ENCODE measurements at regions not wholly inside any gene's neighbourhood (a gene's known extent, or its start where the extent isn't known, plus 50 kb on each side); places are given as distances from the start of the nearest gene placed in this dataset.
"Not testable (repeated sequence)": the region's sequence is repeated elsewhere in the genome, so short reads cannot be mapped to it uniquely, and the experiment has no call there.

DNA sequence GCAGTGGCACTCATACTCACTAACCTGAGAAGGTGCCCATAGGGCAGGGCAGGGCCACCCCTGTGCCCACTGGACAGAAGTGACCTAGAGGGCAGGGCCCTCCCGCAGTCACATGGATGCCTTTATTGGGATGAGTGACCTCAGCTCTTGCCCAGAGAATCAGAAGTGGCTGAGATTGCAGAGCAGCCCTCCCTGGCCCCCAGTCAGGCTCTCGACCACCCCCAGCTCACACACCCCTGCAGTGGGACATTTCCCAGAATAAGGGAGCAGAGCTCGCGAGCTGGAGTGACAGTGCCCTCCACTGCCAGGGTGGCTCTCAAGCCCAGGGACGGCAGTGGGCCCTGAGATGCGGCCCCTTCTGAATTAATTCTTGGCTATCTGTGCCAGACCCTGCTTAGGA is 84.7 kb downstream of the MALL start:
- intact Hi-C loops (cut with DNase I); H3K36me3 ChIP-seq; H3K27ac ChIP-seq; H3K4me1 ChIP-seq; H3K27me3 ChIP-seq; H3K9me3 ChIP-seq; H3K4me3 ChIP-seq; ATAC-seq: not testable (repeated sequence)
- DNase-seq: peak in 1 of 4 donors; percentile 9

DNA sequence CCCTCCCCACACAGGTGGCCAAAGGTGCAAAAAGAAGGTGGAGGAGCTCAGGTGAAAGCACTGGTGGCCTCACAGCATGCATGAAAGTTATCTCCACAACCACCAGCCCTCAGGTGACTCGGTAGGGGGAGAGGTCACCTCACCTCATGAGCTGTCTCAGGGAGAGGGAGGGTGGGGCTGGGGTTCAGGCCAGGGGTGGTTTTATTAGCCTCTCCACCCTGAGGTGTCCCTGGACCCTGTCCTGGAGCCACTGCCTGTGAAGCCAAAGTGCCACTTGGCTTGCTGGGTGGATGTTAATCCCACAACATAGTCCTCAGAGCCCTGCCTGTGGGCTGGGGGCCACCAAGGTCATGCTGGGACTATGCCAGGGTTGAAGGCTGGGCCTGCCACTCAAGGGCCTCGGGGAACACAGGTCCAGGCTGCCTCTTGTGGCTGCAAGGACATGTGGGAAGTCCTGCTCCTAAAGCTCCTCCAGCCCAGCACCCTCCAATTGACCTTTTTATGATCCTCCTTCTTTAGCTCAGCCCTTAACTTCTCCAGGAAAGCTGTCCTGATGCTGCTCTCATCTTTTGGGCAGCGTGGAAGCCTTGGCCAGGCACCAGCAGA is 83.8 kb downstream of the MALL start:
- H3K9me3 ChIP-seq; H3K4me3 ChIP-seq; H3K4me1 ChIP-seq; DNase-seq; H3K27me3 ChIP-seq; H3K27ac ChIP-seq; intact Hi-C loops (cut with DNase I); H3K36me3 ChIP-seq: not testable (repeated sequence)
- ATAC-seq: peak; percentile 80

Data from left lung (tissue), 4 donors.